HG03039 (cell line): ENCODE measurements at regions not wholly inside any gene's neighbourhood (a gene's known extent, or its start where the extent isn't known, plus 50 kb on each side); places are given as distances from the start of the nearest gene placed in this dataset.

ENCODE experiments used
- ATAC-seq: cut with Tn5 transposase; IDR thresholded peaks from one replicate; pipeline ENCODE4 v1.9.1; 2021; ENCODE audit warnings: mild to moderate bottlenecking, moderate library complexity; ENCODE audit not compliant: unreplicated experiment

GRCh38 chr7:12120632-12121031 lies 90.5 kb upstream of the TMEM106B start:
- ATAC-seq: no peak

GRCh38 chr7:12123172-12123571 lies 87.9 kb upstream of the TMEM106B start:
- ATAC-seq: no peak

- ATAC-seq: no peak
Observed at GRCh38 chr7:12124028-12124427, 87.1 kb upstream of the TMEM106B start.

GRCh38 chr7:12127455-12127854 lies 83.6 kb upstream of the TMEM106B start:
- no peak for ATAC-seq

- no peak for ATAC-seq
Observed at GRCh38 chr7:12130609-12131008, 80.5 kb upstream of the TMEM106B start.

GRCh38 chr7:12131122-12131521 lies 80.0 kb upstream of the TMEM106B start:
- no peak for ATAC-seq

- ATAC-seq: no peak
Observed at GRCh38 chr7:12133865-12134264, 77.2 kb upstream of the TMEM106B start.

GRCh38 chr7:12136523-12136922 lies 74.6 kb upstream of the TMEM106B start:
- no peak for ATAC-seq

- ATAC-seq: no peak
Observed at GRCh38 chr7:12137283-12137682, 73.8 kb upstream of the TMEM106B start.

GRCh38 chr7:12138421-12138820 lies 72.7 kb upstream of the TMEM106B start:
- ATAC-seq: no peak

GRCh38 chr7:12139416-12139815 lies 71.7 kb upstream of the TMEM106B start:
- ATAC-seq: no peak

GRCh38 chr7:12146813-12147212 lies 64.3 kb upstream of the TMEM106B start:
- no peak for ATAC-seq

- no peak for ATAC-seq
Observed at GRCh38 chr7:12152196-12152918, 58.7 kb upstream of the TMEM106B start.

GRCh38 chr7:12154119-12154518 lies 57.0 kb upstream of the TMEM106B start:
- ATAC-seq: no peak

- ATAC-seq: no peak
Observed at GRCh38 chr7:12157517-12157916, 53.6 kb upstream of the TMEM106B start.

GRCh38 chr7:12158334-12159060 lies 52.6 kb upstream of the TMEM106B start:
- no peak for ATAC-seq

- ATAC-seq: no peak
Observed at GRCh38 chr7:12161146-12161545, 49.9 kb upstream of the TMEM106B start.
